Duodenal mucosa (tissue), 2 donors: ENCODE measurements at regions not wholly inside any gene's neighbourhood (a gene's known extent, or its start where the extent isn't known, plus 50 kb on each side); places are given as distances from the start of the nearest gene placed in this dataset.
"Not testable (repeated sequence)": the region's sequence is repeated elsewhere in the genome, so short reads cannot be mapped to it uniquely, and the experiment has no call there.

Source experiments
- H3K27ac ChIP-seq: one replicate; pipeline ENCODE4 v1.7.0; 2013; ENCODE audit warnings: low read depth, low read length
- H3K27me3 ChIP-seq, 2 donors: one replicate each; pipeline ENCODE4 v1.7.0; 2013; ENCODE audit warnings: low read length in 2 of 2, control low read depth in 1 of 2; ENCODE audit not compliant: insufficient read depth in 2 of 2, control insufficient read depth in 1 of 2
- H3K36me3 ChIP-seq, 2 donors: one replicate each; pipeline ENCODE4 v1.7.0; 2013; ENCODE audit warnings: low read length in 2 of 2, control low read depth in 1 of 2; ENCODE audit not compliant: insufficient read depth in 2 of 2, control insufficient read depth in 1 of 2
- H3K4me1 ChIP-seq, 2 donors: one replicate each; pipeline ENCODE4 v1.7.0; 2013; ENCODE audit warnings: low read length in 2 of 2, control low read depth in 1 of 2; ENCODE audit not compliant: insufficient read depth in 2 of 2, control insufficient read depth in 1 of 2
- H3K4me3 ChIP-seq, 2 donors: one replicate each; pipeline ENCODE4 v1.7.0; 2013; ENCODE audit warnings: low read length in 2 of 2, low read depth in 1 of 2
- H3K9ac ChIP-seq, 2 donors: one replicate each; pipeline ENCODE4 v1.7.0; 2013; ENCODE audit warnings: low read length in 2 of 2, low read depth in 1 of 2
- H3K9me3 ChIP-seq, 2 donors: one replicate each; pipeline ENCODE4 v1.7.0; 2013; ENCODE audit warnings: low read length in 2 of 2, control low read depth in 1 of 2; ENCODE audit not compliant: control insufficient read depth in 1 of 2

DNA sequence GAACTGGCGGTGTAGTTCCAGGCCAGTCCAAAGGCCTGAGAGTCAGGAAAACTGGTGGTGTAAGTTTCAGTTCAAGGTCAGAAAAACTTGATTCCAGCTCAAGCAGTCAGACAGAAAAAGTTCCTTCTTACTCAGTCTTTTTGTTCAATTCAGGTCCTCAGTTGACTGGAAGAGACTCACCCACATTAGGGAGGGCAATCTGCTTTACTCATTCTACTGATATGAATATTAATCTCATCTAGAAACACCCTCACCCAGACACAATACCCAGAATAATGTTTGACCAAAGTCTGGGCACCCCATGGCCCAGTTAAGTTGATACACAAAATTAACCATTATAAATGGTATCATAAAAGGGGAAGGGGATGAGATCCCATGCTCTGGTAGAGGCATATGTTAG lies 50.1 kb upstream of the LTA4H start:
- Histone ChIP-seq H3K4me3 (no peak overlapping the region), H3K27ac (no peak overlapping the region), H3K9me3 (no peaks in the 10 kb centered on the region), H3K36me3 (no peaks in the 10 kb centered on the region), H3K4me1 (no peaks in the 10 kb centered on the region), H3K27me3 (no peaks in the 10 kb centered on the region), H3K9ac (no peak overlapping the region)

DNA sequence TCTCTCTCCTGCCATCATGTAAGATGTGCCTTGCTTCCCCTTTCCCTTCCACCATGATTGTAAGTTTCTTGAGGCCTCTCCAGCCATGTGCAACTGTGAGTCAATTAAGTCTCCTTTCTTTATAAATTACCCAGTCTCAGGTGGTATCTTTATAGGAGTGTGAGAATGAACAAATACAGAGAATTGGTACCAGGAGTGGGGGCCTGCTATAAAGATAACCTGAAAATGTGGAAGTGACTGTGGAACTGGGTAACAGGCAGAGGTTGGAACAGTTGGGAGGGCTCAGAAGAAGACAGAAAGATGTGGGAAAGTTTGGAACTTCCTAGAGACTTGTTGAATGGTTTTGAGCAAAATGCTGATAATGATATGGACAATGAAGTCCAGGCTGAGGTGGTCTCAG lies 50.8 kb upstream of the LTA4H start:
- not testable (repeated sequence) for H3K4me1 ChIP-seq, H3K36me3 ChIP-seq

DNA sequence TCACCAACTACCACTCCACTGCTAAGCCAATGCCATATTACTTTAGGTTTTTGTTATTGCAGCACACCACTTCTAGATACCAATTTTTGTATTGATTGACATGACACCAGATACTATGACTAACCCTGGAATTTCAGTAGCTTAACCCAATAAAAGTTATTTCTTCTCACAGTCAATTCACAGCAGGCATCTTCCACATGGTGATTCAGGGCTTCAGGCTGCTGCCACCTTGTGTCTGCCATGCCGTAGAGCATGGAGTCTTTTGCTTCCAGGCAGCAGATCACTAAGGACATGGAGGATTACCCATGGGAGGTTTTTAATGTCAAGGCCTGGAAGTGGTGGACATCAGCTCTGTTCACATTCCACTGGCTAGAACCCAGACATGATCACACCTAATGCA lies 56.4 kb upstream of the LTA4H start:
- H3K4me3 ChIP-seq = no peak overlapping the region
- no peaks in the 10 kb centered on the region for H3K4me1 ChIP-seq
- H3K9ac ChIP-seq = no peak overlapping the region
- H3K36me3 ChIP-seq = no peaks in the 10 kb centered on the region
- no peak overlapping the region for H3K27ac ChIP-seq
- peaks cover 0 to 5% of the 10 kb centered on the region in 2 donors for H3K9me3 ChIP-seq
- no peaks in the 10 kb centered on the region for H3K27me3 ChIP-seq

More for the DNA sequence above, 50.8 kb upstream of the LTA4H start:
- H3K9me3 ChIP-seq, H3K27me3 ChIP-seq, H3K4me3 ChIP-seq, H3K9ac ChIP-seq, H3K27ac ChIP-seq: not testable (repeated sequence)

DNA sequence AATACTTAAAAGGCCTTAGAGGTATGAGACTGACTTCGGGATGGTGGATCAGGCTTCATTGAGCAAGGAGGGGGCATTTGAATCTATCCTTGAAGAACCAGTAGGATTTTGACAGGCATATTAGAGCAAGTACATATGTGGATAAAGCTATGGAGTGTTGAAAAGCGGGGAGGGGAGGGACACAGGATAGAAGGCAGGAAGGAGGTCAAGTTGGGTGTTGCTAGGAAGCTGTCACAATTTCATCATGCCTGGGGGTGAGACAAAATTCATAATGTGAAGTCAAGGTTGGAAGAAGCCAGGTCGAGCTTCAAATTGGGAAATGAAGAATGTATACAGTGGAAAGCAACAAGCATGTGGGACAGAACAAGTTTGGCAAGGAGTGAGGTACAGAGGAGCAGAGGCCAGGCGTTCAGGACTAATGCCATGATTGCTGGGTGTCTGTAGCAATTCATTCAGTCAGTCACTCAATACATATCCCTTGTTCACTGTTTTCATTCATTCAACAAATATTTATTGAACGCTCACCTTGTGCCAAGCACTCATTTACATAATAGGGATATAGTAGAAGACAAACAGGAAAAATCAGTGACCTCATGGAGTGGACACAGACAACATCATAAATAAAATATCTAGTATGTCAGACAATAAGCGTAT lies 58.3 kb upstream of the LTA4H start:
- H3K4me3 ChIP-seq = no peak overlapping the region
- no peaks in the 10 kb centered on the region for H3K4me1 ChIP-seq
- H3K9me3 ChIP-seq = peaks cover 0 to 5% of the 10 kb centered on the region in 2 donors
- H3K9ac ChIP-seq = no peak overlapping the region
- no peaks in the 10 kb centered on the region for H3K36me3 ChIP-seq
- H3K27ac ChIP-seq = no peak overlapping the region
- no peaks in the 10 kb centered on the region for H3K27me3 ChIP-seq

DNA sequence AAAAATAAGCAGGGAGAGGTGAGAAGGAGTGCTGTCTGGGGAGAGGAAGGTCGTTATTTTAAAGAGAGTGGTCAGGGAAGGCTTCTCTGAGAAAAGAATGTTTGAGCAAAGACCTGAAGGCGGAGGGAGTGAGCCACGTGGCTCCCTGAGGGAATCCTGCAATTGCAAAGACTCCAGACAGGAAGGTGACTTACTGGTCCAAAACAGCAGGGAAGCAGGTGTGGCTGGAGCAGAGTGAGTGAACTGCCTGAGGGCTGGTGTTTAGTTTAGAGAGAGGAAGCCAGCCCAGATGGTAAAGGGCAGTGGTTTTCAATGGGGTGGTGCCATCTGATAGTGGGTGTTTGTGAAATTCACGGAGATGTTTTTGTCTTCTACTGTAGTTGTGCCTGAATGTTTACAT lies 58.8 kb upstream of the LTA4H start:
- Histone ChIP-seq H3K4me1 (no peaks in the 10 kb centered on the region), H3K9me3 (peaks cover 0 to 5% of the 10 kb centered on the region in 2 donors), H3K4me3 (no peak overlapping the region), H3K27ac (no peak overlapping the region), H3K36me3 (no peaks in the 10 kb centered on the region), H3K9ac (no peak overlapping the region), H3K27me3 (no peaks in the 10 kb centered on the region)

DNA sequence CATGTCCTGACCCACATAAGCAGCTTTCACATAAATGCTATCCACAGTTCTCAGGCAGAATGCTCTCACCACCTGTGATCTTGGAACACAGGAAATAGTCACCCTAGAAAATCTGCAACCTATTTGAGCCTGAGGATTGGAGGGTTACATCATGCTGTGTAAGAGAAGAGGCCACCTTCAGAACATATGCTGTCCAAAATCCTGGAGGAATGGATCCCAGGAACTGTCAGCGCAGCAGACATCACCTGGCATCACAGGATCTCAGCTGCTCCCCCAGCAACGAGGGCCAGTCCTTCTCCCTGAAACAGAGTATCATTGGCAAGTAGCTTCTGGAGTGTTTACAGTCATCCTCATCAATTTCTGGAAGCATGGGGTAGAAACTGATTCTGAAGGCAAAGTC lies 63.2 kb upstream of the LTA4H start:
- no peak overlapping the region for H3K27ac ChIP-seq
- no peak overlapping the region for H3K4me3 ChIP-seq
- H3K27me3 ChIP-seq = no peaks in the 10 kb centered on the region
- H3K36me3 ChIP-seq = no peaks in the 10 kb centered on the region
- no peaks in the 10 kb centered on the region for H3K4me1 ChIP-seq
- no peaks in the 10 kb centered on the region for H3K9me3 ChIP-seq
- H3K9ac ChIP-seq = no peak overlapping the region

DNA sequence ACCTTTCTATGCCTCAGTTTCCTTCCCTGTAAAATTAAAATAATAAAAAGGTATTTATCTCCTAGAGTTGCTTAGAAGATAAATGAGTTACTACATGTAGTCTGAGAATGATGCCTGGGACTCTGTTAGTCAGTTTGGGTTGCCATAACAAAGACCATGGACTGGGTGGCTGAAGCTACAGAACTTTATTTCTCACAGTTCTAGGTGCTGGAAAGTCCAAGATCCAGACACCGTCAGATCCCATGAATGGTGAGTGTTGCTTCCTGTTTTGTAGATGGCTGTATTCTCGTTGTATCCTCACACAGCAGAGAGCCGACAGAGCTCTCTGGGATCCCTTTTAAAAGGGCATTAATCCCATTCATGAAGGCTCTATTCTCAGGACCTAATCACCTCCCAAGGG lies 64.0 kb upstream of the LTA4H start:
- H3K4me3 ChIP-seq = no peak overlapping the region
- H3K9me3 ChIP-seq = no peaks in the 10 kb centered on the region
- H3K4me1 ChIP-seq = no peaks in the 10 kb centered on the region
- H3K27me3 ChIP-seq = no peaks in the 10 kb centered on the region
- no peak overlapping the region for H3K9ac ChIP-seq
- no peak overlapping the region for H3K27ac ChIP-seq
- H3K36me3 ChIP-seq = no peaks in the 10 kb centered on the region

DNA sequence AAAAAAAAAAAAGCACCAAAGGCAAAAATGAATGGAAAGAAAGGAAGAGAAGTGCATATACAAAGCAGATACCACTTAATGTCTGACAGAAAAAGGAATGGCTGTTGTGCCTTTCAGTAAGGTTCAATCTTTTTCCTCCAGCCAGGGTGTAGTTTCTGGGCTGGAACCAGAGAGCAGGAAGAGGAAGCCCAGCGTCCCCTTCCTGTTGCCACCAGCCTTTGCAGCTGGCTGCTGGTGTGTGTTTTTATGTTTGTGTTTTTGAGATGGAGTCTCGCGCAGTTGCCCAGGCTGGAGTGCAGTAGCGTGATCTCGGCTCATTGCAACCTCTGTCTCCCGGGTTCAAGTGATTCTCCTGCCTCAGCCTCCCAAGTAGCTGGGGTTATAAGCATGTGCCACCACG lies 64.6 kb upstream of the LTA4H start:
- Histone ChIP-seq H3K27ac (no peak overlapping the region), H3K27me3 (no peaks in the 10 kb centered on the region), H3K36me3 (no peaks in the 10 kb centered on the region), H3K9ac (no peak overlapping the region), H3K4me3 (no peak overlapping the region), H3K4me1 (no peaks in the 10 kb centered on the region), H3K9me3 (no peaks in the 10 kb centered on the region)

DNA sequence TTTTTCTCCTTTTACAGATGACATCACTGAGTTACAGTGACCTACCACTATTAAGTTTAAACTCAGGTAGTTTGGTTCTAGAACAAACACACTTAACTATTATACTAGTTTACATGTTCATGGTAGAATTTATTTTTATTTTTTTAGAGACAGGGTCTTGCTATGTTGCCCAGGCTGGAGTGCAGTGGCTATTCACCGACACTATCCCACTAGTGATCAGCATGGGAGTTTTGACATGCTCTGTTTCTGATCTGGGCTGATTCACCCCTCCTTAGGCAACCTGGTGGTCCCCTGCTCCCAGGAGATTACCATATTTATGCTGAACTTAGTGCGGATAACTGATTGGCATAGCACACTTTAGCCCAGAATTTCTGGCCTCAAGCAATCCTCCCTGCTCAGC lies 66.4 kb upstream of the LTA4H start:
- no peaks in the 10 kb centered on the region for H3K27me3 ChIP-seq
- H3K4me3 ChIP-seq = no peak overlapping the region
- H3K9ac ChIP-seq = no peak overlapping the region
- H3K27ac ChIP-seq = no peak overlapping the region
- no peaks in the 10 kb centered on the region for H3K4me1 ChIP-seq
- no peaks in the 10 kb centered on the region for H3K36me3 ChIP-seq
- H3K9me3 ChIP-seq = no peaks in the 10 kb centered on the region

DNA sequence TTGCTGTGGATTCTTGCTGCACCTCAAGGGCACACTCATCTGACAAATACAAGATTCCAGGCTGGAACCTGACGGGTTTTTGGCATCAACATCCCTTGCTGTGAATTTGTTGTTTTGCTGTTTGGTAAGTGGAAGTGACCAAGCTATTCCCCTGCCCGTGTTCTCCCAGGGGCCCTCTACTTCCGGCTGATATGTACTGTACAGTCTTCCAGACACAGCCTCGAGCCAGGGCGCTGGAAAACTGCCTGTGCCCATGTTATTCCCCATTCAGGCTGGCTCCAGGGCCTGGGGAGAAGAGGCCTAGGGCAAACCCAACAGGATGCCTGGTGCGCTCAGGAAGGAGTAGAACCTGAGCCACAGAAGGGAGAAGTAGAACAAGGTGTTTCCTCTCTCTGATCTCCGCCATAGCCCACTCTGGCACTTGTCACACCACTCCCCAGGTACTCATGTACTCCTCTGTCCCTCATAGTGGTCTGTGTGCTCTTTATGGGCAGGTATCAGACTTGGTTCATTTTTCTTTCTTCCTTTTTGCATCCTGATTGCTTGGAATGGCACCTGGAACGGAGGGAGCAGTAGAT lies 67.8 kb upstream of the LTA4H start:
- H3K9ac ChIP-seq = no peak overlapping the region
- H3K4me1 ChIP-seq = peaks cover 0 to 5% of the 10 kb centered on the region in 2 donors
- H3K27ac ChIP-seq = no peak overlapping the region
- H3K9me3 ChIP-seq = no peaks in the 10 kb centered on the region
- no peak overlapping the region for H3K4me3 ChIP-seq
- no peaks in the 10 kb centered on the region for H3K27me3 ChIP-seq
- H3K36me3 ChIP-seq = no peaks in the 10 kb centered on the region
